CD4-positive, alpha-beta T cell treated with Interferon gamma for 1 hour (primary cell): ENCODE measurements at regions not wholly inside any gene's neighbourhood (a gene's known extent, or its start where the extent isn't known, plus 50 kb on each side); places are given as distances from the start of the nearest gene placed in this dataset.

Experiments used
- DNase-seq: peaks from one replicate; pipeline ENCODE4 v3.0.0-alpha.2; 2020

GRCh38 chr14:100955201-100955600 lies 51.7 kb upstream of the RTL1 start:
- DNase-seq = no peak

- no peak for DNase-seq
These were observed 59.0 kb upstream of the RTL1 start for GRCh38 chr14:100962494-100962893.

GRCh38 chr14:100965296-100965695 lies 61.8 kb upstream of the RTL1 start:
- no peak for DNase-seq

- no peak for DNase-seq
These were observed 63.7 kb upstream of the RTL1 start for GRCh38 chr14:100967178-100967577.

GRCh38 chr14:100967930-100968329 lies 64.4 kb upstream of the RTL1 start:
- no peak for DNase-seq

GRCh38 chr14:100972118-100972897 lies 68.8 kb upstream of the RTL1 start:
- DNase-seq = no peak

GRCh38 chr14:100975671-100976070 lies 72.1 kb upstream of the RTL1 start:
- DNase-seq = no peak

GRCh38 chr14:100979079-100979478 lies 75.6 kb upstream of the RTL1 start:
- DNase-seq = no peak

- DNase-seq = no peak
These were observed 76.3 kb upstream of the RTL1 start for GRCh38 chr14:100979780-100980179.

GRCh38 chr14:100980823-100981222 lies 77.3 kb upstream of the RTL1 start:
- DNase-seq = no peak

GRCh38 chr14:100981809-100982208 lies 78.3 kb upstream of the RTL1 start:
- no peak for DNase-seq

GRCh38 chr14:100982353-100982752 lies 78.8 kb upstream of the RTL1 start:
- no peak for DNase-seq

- DNase-seq = no peak
These were observed 79.2 kb upstream of the RTL1 start for GRCh38 chr14:100982762-100983161.

- no peak for DNase-seq
These were observed 80.2 kb upstream of the RTL1 start for GRCh38 chr14:100983710-100984109.

- DNase-seq = no peak
These were observed 84.5 kb upstream of the RTL1 start for GRCh38 chr14:100988011-100988410.

GRCh38 chr14:100988411-100988900 lies 84.9 kb upstream of the RTL1 start:
- DNase-seq = no peak

GRCh38 chr14:100988956-100989355 lies 85.4 kb upstream of the RTL1 start:
- no peak for DNase-seq

GRCh38 chr14:100989924-100990323 lies 86.4 kb upstream of the RTL1 start:
- DNase-seq = no peak

- no peak for DNase-seq
These were observed 90.6 kb upstream of the RTL1 start for GRCh38 chr14:100994082-100994481.

- DNase-seq = no peak
These were observed 91.3 kb upstream of the RTL1 start for GRCh38 chr14:100994756-100995330.

- DNase-seq = no peak
These were observed 97.3 kb upstream of the RTL1 start for GRCh38 chr14:101000711-101001250.

- no peak for DNase-seq
These were observed 98.0 kb upstream of the RTL1 start for GRCh38 chr14:101001311-101002069.

- no peak for DNase-seq
These were observed 99.2 kb upstream of the RTL1 start for GRCh38 chr14:101002738-101003137.

- no peak for DNase-seq
These were observed 100.7 kb upstream of the RTL1 start for GRCh38 chr14:101004176-101004575.
